ENCODE measurements at regions not wholly inside any gene's neighbourhood (a gene's known extent, or its start where the extent isn't known, plus 50 kb on each side); places are given as distances from the start of the nearest gene placed in this dataset.

DNA sequence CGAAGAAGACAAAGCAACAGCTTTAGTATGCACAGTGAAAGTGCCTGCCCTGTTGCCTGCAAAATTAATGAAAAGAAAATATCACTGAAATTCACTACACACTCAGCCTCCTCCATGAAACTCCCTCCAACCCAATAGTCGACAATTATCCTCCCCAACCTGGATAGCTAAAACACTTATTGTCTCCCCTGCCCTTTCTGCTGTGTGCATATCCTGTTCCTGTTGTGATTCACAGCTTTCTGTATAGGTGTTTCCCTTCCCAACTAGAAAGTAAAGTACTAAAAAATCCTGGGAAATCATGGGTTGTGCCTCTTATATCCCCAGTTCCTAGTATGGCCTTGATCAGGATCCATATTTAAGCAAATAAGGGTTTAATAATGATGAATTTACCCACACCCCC, 412.1 kb downstream of the LTN1 start:
- TF ChIP-seq, protein P1, sequence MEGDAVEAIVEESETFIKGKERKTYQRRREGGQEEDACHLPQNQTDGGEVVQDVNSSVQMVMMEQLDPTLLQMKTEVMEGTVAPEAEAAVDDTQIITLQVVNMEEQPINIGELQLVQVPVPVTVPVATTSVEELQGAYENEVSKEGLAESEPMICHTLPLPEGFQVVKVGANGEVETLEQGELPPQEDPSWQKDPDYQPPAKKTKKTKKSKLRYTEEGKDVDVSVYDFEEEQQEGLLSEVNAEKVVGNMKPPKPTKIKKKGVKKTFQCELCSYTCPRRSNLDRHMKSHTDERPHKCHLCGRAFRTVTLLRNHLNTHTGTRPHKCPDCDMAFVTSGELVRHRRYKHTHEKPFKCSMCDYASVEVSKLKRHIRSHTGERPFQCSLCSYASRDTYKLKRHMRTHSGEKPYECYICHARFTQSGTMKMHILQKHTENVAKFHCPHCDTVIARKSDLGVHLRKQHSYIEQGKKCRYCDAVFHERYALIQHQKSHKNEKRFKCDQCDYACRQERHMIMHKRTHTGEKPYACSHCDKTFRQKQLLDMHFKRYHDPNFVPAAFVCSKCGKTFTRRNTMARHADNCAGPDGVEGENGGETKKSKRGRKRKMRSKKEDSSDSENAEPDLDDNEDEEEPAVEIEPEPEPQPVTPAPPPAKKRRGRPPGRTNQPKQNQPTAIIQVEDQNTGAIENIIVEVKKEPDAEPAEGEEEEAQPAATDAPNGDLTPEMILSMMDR (IDR thresholded peaks at IDR 0.05; ENCODE audit: insufficient read depth, low read depth, low read length) = no peak
- no peak for TF ChIP-seq EZH2 (IDR thresholded peaks at IDR 0.05; ENCODE audit: insufficient read depth, low read length)
